OCI-LY1 (cell line): ENCODE measurements at regions not wholly inside any gene's neighbourhood (a gene's known extent, or its start where the extent isn't known, plus 50 kb on each side); places are given as distances from the start of the nearest gene placed in this dataset.
"Not testable (repeated sequence)": the region's sequence is repeated elsewhere in the genome, so short reads cannot be mapped to it uniquely, and the experiment has no call there.

Experiments used
- H2AFZ ChIP-seq: fragments of 200-600 bp; sonication (generic), shearing (Covaris generic); 2 replicates; pipeline ENCODE4 v1.6.0; 2014; ENCODE audit warnings: antibody characterized with exemption, mild to moderate bottlenecking, low read length
- H3F3A ChIP-seq: fragments of 200-600 bp; sonication (generic), shearing (Covaris generic); 2 replicates; pipeline ENCODE4 v1.6.0; 2014; ENCODE audit warnings: mild to moderate bottlenecking, antibody characterized with exemption, low read length, moderate library complexity; ENCODE audit not compliant: insufficient read depth
- H3K27ac ChIP-seq: fragments of 200-600 bp; sonication (generic); 2 replicates; pipeline ENCODE4 v1.5.1; 2014; ENCODE audit warnings: low read length, mixed run types, mild to moderate bottlenecking, low read depth; ENCODE audit not compliant: poor library complexity, severe bottlenecking
- H3K27me3 ChIP-seq: fragments of 200-600 bp; sonication (generic); 2 replicates; pipeline ENCODE4 v1.6.0; 2014; ENCODE audit warnings: antibody characterized with exemption, mild to moderate bottlenecking, low read length, moderate library complexity; ENCODE audit not compliant: insufficient read depth
- H3K36me3 ChIP-seq: fragments of 200-600 bp; sonication (generic); 2 replicates; pipeline ENCODE4 v1.6.1; 2014; ENCODE audit warnings: mild to moderate bottlenecking, antibody characterized with exemption, low read length, moderate library complexity, mixed read lengths; ENCODE audit not compliant: insufficient read depth
- H3K4me1 ChIP-seq: fragments of 200-600 bp; sonication (generic); 2 replicates; pipeline ENCODE4 v1.5.1; 2014; ENCODE audit warnings: mild to moderate bottlenecking, low read length, moderate library complexity; ENCODE audit not compliant: insufficient read depth, severe bottlenecking
- H3K4me2 ChIP-seq: fragments of 200-600 bp; sonication (generic), shearing (Covaris generic); 2 replicates; pipeline ENCODE4 v1.6.1; 2014; ENCODE audit warnings: low read length
- H3K4me3 ChIP-seq: fragments of 200-600 bp; sonication (generic); 2 replicates; pipeline ENCODE4 v1.5.1; 2014; ENCODE audit warnings: low read length, low read depth, mild to moderate bottlenecking, mixed read lengths; ENCODE audit not compliant: poor library complexity, severe bottlenecking
- H3K79me2 ChIP-seq: fragments of 200-600 bp; shearing (Covaris generic); 2 replicates; pipeline ENCODE4 v1.6.1; 2016; ENCODE audit warnings: mixed run types, low read length, mixed read lengths; ENCODE audit not compliant: insufficient read depth
- H3K9ac ChIP-seq: fragments of 200-600 bp; sonication (generic), shearing (Covaris generic); 2 replicates; pipeline ENCODE4 v1.6.1; 2014; ENCODE audit warnings: mild to moderate bottlenecking, low read length, mixed read lengths
- H3K9me2 ChIP-seq: fragments of 200-600 bp; sonication (generic), shearing (Covaris generic); 2 replicates; pipeline ENCODE4 v1.6.1; 2014; ENCODE audit warnings: low read depth, mild to moderate bottlenecking, low read length, mixed read lengths
- H3K9me3 ChIP-seq: fragments of 200-600 bp; shearing (Covaris generic); 2 replicates; pipeline ENCODE4 v1.6.1; 2014; ENCODE audit warnings: low read length, mixed read lengths
- H4K20me1 ChIP-seq: fragments of 200-600 bp; sonication (generic), shearing (Covaris generic); 2 replicates; pipeline ENCODE4 v1.6.0; 2016; ENCODE audit warnings: mild to moderate bottlenecking, low read length; ENCODE audit not compliant: insufficient read depth
- CTCF ChIP-seq: fragments of 200-600 bp; sonication (generic), shearing (Covaris generic); IDR thresholded peaks from 2 replicates; pipeline ENCODE4 v1.5.1; 2017; ENCODE audit warnings: mild to moderate bottlenecking, antibody characterized with exemption, low read length, moderate library complexity, mixed read lengths
- EZH2 ChIP-seq: fragments of 200-600 bp; sonication (generic), shearing (Covaris generic); IDR thresholded peaks from 2 replicates; pipeline ENCODE4 v1.8.0; 2017; ENCODE audit warnings: borderline replicate concordance, mixed run types, mild to moderate bottlenecking, antibody characterized with exemption, low read length, moderate library complexity, mixed read lengths

DNA sequence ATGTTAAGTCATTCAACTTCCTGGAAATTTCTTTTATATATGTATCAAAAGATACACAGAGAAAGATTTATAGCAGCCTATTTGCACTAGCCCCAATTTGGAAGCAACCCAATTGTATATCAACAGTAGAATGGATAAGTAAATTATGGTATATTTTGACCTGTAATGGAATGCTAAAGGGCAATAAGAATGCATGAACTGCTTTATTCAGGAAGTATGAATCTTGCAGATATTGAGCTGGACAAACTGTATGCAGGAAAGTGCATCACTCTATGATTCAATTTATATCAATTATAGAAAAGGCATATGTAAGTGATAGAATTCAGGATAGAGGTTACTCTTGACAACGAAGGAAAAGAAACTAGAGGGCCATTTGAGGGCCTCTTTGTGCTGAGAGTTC is 913.1 kb upstream of the FBXO33 start:
- Histone ChIP-seq H3K9ac (no peak overlapping the region), H3F3A (no peaks in the 10 kb centered on the region), H3K27me3 (no peaks in the 10 kb centered on the region), H2AFZ (no peak overlapping the region), H3K4me3 (no peak overlapping the region), H3K4me1 (no peaks in the 10 kb centered on the region), H3K36me3 (no peaks in the 10 kb centered on the region), H3K79me2 (no peaks in the 10 kb centered on the region), H4K20me1 (no peaks in the 10 kb centered on the region), H3K9me3 (no peaks in the 10 kb centered on the region), H3K27ac (no peak overlapping the region), H3K9me2 (no peaks in the 10 kb centered on the region), H3K4me2 (no peak overlapping the region)
- TF ChIP-seq CTCF, result no peak
- no peak for TF ChIP-seq EZH2

DNA sequence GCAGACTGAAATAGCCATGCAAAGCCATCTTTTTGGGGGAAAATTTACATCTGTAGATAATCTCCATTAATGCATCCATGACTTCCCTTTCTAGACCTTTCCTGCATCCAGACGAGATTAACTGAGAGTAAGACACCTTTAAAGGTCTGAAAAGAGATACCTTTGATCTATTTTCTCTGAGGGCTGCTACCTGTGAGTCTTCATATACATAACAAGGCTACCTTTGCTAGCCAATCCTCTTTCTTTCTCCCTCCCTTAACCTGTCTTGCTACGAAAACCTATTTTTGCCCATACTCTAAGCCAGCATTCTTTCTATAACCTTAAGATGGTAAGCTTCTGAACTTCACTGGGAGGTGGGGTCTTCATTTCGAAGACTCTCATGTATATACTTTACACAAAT is 908.5 kb upstream of the FBXO33 start:
- no peaks in the 10 kb centered on the region for H3K79me2 ChIP-seq
- no peak overlapping the region for H3K9ac ChIP-seq
- H3K4me3 ChIP-seq, result no peak overlapping the region
- H4K20me1 ChIP-seq, result no peaks in the 10 kb centered on the region
- H3K27ac ChIP-seq, result no peak overlapping the region
- no peaks in the 10 kb centered on the region for H3K9me2 ChIP-seq
- no peak for TF ChIP-seq CTCF
- TF ChIP-seq EZH2, result no peak
- no peaks in the 10 kb centered on the region for H3K4me1 ChIP-seq
- no peaks in the 10 kb centered on the region for H3F3A ChIP-seq
- no peaks in the 10 kb centered on the region for H3K27me3 ChIP-seq
- no peak overlapping the region for H2AFZ ChIP-seq
- no peak overlapping the region for H3K4me2 ChIP-seq
- no peaks in the 10 kb centered on the region for H3K36me3 ChIP-seq
- no peaks in the 10 kb centered on the region for H3K9me3 ChIP-seq

DNA sequence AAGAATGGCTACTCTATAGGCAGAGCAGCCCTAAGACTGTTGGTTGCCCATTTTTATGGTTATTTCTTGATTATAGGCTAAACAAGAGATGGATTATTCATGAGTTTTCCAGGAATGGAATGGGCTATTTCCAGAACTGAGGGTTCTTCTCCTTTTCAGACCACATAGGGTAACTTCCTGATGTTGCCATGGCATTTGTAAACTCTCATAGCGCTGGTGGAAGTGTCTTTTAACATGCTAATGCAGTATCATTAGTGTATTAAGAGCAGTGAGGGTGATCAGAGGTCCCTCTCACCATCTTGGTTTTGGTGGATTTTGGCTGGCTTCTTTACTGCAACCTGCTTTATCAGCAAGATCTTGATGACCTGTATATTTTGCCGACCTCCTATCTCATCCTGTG is 904.6 kb upstream of the FBXO33 start:
- Histone ChIP-seq H3K4me2 (no peak overlapping the region), H3K27ac (no peak overlapping the region), H3K4me1 (no peaks in the 10 kb centered on the region), H3K36me3 (no peaks in the 10 kb centered on the region), H2AFZ (no peak overlapping the region), H3F3A (no peaks in the 10 kb centered on the region), H3K9me2 (no peaks in the 10 kb centered on the region), H4K20me1 (no peaks in the 10 kb centered on the region), H3K4me3 (no peak overlapping the region), H3K9ac (no peak overlapping the region), H3K79me2 (no peaks in the 10 kb centered on the region), H3K9me3 (0 out of 2 replicates have a peak, but pooled peaks cover 3% of the 10 kb centered on the region), H3K27me3 (no peaks in the 10 kb centered on the region)
- no peak for TF ChIP-seq EZH2
- no peak for TF ChIP-seq CTCF

- not testable (repeated sequence) for H3K79me2 ChIP-seq, H3K9me2 ChIP-seq, H3K9ac ChIP-seq, H3K4me2 ChIP-seq, H3K36me3 ChIP-seq, H3K4me1 ChIP-seq, H3K9me3 ChIP-seq, H3F3A ChIP-seq, H4K20me1 ChIP-seq, H3K27me3 ChIP-seq, H2AFZ ChIP-seq, H3K4me3 ChIP-seq, H3K27ac ChIP-seq
These were observed 894.3 kb upstream of the FBXO33 start for GRCh38 chr14:40326519-40326918.
